Fibroblast of pulmonary artery (primary cell): ENCODE measurements at regions not wholly inside any gene's neighbourhood (a gene's known extent, or its start where the extent isn't known, plus 50 kb on each side); places are given as distances from the start of the nearest gene placed in this dataset.

Experiments used
- DNase-seq: peaks from one replicate; pipeline ENCODE4 v3.0.0-alpha.2; 2010; ENCODE audit warnings: low read depth
- H3K4me3 ChIP-seq: replicated peaks from 2 replicates; pipeline ENCODE4 v1.5.1; 2011; ENCODE audit warnings: low read depth, mild to moderate bottlenecking, control low read depth, low read length, moderate library complexity
- CTCF ChIP-seq: IDR thresholded peaks from 2 replicates; pipeline ENCODE4 v1.5.1; 2011; ENCODE audit warnings: mild to moderate bottlenecking, control low read depth, low read length, inconsistent platforms; ENCODE audit errors: missing control alignments

- no peak for TF ChIP-seq CTCF
- no peak overlapping the region for H3K4me3 ChIP-seq
- DNase-seq, result no peak
These were observed 764.1 kb downstream of the STIM2 start for GRCh38 chr4:27624749-27625148.

- no peak for DNase-seq
- no peak for TF ChIP-seq CTCF
- no peak overlapping the region for H3K4me3 ChIP-seq
These were observed 768.0 kb downstream of the STIM2 start for GRCh38 chr4:27628609-27629008.

GRCh38 chr4:27629532-27630225, 769.0 kb downstream of the STIM2 start:
- no peak for DNase-seq
- no peak for TF ChIP-seq CTCF
- H3K4me3 ChIP-seq, result no peak overlapping the region

- DNase-seq, result no peak
- no peak overlapping the region for H3K4me3 ChIP-seq
- TF ChIP-seq CTCF, result no peak
These were observed 775.6 kb downstream of the STIM2 start for GRCh38 chr4:27635936-27636913.

- no peak overlapping the region for H3K4me3 ChIP-seq
- TF ChIP-seq CTCF, result no peak
- DNase-seq, result no peak
These were observed 777.7 kb downstream of the STIM2 start for GRCh38 chr4:27638163-27638915.

- no peak for TF ChIP-seq CTCF
- H3K4me3 ChIP-seq, result no peak overlapping the region
- no peak for DNase-seq
These were observed 782.5 kb downstream of the STIM2 start for GRCh38 chr4:27643101-27643500.
